ENCODE measurements at regions not wholly inside any gene's neighbourhood (a gene's known extent, or its start where the extent isn't known, plus 50 kb on each side); places are given as distances from the start of the nearest gene placed in this dataset.

DNA sequence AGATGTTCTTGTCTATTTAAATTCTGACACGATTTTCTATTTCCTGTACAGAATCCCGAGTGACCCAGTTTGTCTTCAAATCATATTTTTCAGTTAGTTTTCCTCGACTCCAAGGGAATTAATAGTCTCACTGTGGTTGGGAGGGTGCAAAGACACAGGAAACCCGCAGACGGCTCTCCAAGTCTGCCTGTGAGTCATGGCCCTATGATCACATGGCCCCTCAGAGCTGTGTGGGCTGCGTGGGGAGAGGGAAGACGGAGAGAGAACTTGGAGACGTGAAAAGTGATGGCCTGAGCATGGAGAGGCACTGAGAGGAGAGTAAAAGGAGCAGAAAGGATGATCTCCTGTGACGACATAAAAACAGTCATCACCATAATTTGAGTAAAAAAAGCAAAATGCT, 989.9 kb downstream of the DCDC2C start:
- in situ Hi-C loops (cut with HindIII; ENCODE audit: low pct_ligation_motif_present, low sequenced_read_pairs), result no loop called here
- Histone ChIP-seq H3K4me3 (ENCODE audit: low read depth, low read length) (no peak overlapping the region), H3K27me3 (replicated peaks) (no peaks in the 10 kb centered on the region), H3K27ac (peak overlapping the region; percentile 41), H3K36me3 (replicated peaks) (no peaks in the 10 kb centered on the region)
- DNase-seq, result peak; percentile 92
- TF ChIP-seq, protein P1, sequence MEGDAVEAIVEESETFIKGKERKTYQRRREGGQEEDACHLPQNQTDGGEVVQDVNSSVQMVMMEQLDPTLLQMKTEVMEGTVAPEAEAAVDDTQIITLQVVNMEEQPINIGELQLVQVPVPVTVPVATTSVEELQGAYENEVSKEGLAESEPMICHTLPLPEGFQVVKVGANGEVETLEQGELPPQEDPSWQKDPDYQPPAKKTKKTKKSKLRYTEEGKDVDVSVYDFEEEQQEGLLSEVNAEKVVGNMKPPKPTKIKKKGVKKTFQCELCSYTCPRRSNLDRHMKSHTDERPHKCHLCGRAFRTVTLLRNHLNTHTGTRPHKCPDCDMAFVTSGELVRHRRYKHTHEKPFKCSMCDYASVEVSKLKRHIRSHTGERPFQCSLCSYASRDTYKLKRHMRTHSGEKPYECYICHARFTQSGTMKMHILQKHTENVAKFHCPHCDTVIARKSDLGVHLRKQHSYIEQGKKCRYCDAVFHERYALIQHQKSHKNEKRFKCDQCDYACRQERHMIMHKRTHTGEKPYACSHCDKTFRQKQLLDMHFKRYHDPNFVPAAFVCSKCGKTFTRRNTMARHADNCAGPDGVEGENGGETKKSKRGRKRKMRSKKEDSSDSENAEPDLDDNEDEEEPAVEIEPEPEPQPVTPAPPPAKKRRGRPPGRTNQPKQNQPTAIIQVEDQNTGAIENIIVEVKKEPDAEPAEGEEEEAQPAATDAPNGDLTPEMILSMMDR (IDR thresholded peaks at IDR 0.05; ENCODE audit: low read depth, low read length, missing control alignments), result no peak

DNA sequence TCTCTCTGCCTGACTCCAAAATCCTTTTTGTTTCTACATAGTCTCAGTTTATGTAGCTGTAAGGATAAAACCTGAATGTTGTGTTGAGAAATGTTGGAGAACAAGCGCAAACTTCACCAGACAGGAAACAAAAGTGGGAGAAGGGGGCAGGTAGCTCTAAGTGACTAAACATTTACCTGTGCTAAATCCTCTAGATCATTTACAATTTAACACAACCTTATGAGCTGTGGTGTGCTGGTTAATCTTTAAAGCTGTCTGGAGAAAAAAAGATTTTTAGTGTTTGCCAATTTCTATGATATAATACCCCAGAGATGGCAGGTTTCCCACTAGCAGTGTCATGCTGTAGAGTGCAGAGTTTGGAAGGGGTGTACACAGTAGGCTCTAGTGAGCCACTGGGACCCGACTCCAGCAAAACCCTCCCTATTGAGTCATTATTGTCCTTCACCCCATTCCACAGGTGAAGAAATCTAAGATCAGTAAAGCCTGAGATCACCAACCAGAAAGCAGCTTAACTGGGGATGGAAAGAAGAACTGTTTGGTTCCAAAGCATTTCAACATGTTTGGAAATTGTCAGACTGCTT, 992.0 kb downstream of the DCDC2C start:
- Histone ChIP-seq H3K36me3 (replicated peaks) (no peaks in the 10 kb centered on the region), H3K27me3 (replicated peaks) (no peaks in the 10 kb centered on the region), H3K27ac (no peak overlapping the region), H3K4me3 (ENCODE audit: low read depth, low read length) (no peak overlapping the region)
- in situ Hi-C loops (cut with HindIII; ENCODE audit: low pct_ligation_motif_present, low sequenced_read_pairs), result no loop called here
- DNase-seq, result no peak
- TF ChIP-seq, protein P1 (IDR thresholded peaks at IDR 0.05; ENCODE audit: low read depth, low read length, missing control alignments), result no peak

DNA sequence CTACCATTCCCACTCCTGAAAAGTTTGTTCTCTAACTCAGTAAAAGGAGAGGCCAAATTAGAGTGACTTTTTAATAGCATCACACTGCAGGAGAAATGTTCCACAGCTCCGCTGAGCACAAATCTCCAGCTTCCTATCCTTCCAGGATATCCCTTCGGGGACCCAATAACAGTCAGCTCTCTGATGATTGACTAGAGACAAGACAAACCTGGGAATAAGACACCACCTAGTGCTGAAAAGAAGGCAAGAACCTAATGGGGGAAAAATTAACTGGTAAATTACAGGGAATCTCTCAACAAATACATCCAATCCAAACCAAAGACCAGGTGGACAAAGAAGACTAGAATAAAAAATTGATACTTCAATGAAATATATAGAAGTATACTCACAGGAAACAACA, 977.1 kb upstream of the SOX11 start:
- no peak overlapping the region for H3K27ac ChIP-seq
- in situ Hi-C loops (cut with HindIII; ENCODE audit: low pct_ligation_motif_present, low sequenced_read_pairs), result no loop called here
- no peak overlapping the region for H3K4me3 ChIP-seq (ENCODE audit: low read depth, low read length)
- DNase-seq, result peak; percentile 42
- H3K36me3 ChIP-seq (replicated peaks), result no peaks in the 10 kb centered on the region
- no peaks in the 10 kb centered on the region for H3K27me3 ChIP-seq (replicated peaks)
- TF ChIP-seq, protein P1 (IDR thresholded peaks at IDR 0.05; ENCODE audit: low read depth, low read length, missing control alignments), result peak; percentile 36

DNA sequence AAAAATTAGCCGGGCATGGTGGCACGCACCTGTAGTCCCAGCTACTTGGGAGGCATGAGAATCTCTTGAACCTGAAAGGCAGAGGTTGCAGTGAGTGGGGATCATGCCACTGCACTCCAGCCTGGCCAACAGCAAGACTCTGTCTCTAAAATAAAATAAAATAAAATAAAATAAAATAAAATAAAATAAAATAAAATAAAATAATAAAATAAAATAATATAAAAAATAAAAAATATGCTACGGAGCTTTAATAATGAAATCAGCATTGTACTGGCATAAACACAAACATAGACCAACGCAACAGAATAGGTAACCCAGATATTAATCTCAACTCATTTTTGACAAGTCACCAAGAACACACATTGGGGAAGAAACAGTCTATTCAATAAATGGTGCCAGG, 973.4 kb upstream of the SOX11 start:
- DNase-seq, result no peak
- TF ChIP-seq, protein P1 (IDR thresholded peaks at IDR 0.05; ENCODE audit: low read depth, low read length, missing control alignments), result no peak
- no peaks in the 10 kb centered on the region for H3K27me3 ChIP-seq (replicated peaks)
- in situ Hi-C loops (cut with HindIII; ENCODE audit: low pct_ligation_motif_present, low sequenced_read_pairs), result no loop called here
- no peak overlapping the region for H3K4me3 ChIP-seq (ENCODE audit: low read depth, low read length)
- no peaks in the 10 kb centered on the region for H3K36me3 ChIP-seq (replicated peaks)
- no peak overlapping the region for H3K27ac ChIP-seq

DNA sequence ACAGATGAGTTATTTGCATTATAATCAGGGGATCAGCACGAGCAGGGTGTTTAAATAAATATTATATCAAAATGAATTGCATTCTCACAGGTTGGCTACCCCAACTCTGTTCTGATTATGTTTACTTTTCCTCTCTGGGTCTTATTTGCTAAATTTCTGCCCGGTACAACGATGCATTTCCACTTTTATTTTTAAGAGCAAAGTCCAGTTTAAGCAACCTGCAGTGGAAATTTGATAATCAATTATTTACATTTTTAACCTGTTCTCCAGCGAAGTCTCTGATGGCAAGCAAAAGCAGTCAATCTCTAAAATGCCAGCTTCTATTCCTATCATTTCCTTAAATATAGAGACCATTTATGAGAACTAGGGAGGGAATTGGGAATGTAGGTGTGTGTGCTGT, 966.6 kb upstream of the SOX11 start:
- in situ Hi-C loops (cut with HindIII; ENCODE audit: low pct_ligation_motif_present, low sequenced_read_pairs), result no loop called here

More for the DNA sequence above, 966.6 kb upstream of the SOX11 start:
- DNase-seq, result no peak
- no peaks in the 10 kb centered on the region for H3K27me3 ChIP-seq (replicated peaks)
- no peak overlapping the region for H3K4me3 ChIP-seq (ENCODE audit: low read depth, low read length)
- no peaks in the 10 kb centered on the region for H3K36me3 ChIP-seq (replicated peaks)
- TF ChIP-seq, protein P1 (IDR thresholded peaks at IDR 0.05; ENCODE audit: low read depth, low read length, missing control alignments), result no peak
- no peak overlapping the region for H3K27ac ChIP-seq
